MCF 10A (cell line): ENCODE measurements at regions not wholly inside any gene's neighbourhood (a gene's known extent, or its start where the extent isn't known, plus 50 kb on each side); places are given as distances from the start of the nearest gene placed in this dataset.

Experiments
- BruUV-seq: library from RNA; stranded (reverse); fragments of 400-500 nt; replicated peaks from 2 replicates; lab custom pipeline; 2021; lab: Mats Ljungman, UMichigan
- CTCF ChIA-PET: fragments of 300-600 bp; sonication (Branson Sonifier 250); formaldehyde crosslinking; extraction: SDS; loops from one replicate; lab custom pipeline; 2021; ENCODE audit warnings: antibody characterized with exemption, inconsistent platforms; lab: Yijun Ruan, JAX
- POLR2A ChIA-PET: fragments of 300-600, 350-650 bp; sonication (Branson Sonifier 250); formaldehyde crosslinking; extraction: SDS; loops from one replicate; lab custom pipeline; 2020; ENCODE audit warnings: antibody characterized with exemption, inconsistent platforms; lab: Yijun Ruan, JAX
- DNase-seq: peaks from one replicate; pipeline ENCODE4 v3.0.0-alpha.2; 2018; ENCODE audit not compliant: unreplicated experiment
- H3K27ac Mint-ChIP-seq: one replicate; pipeline ENCODE4 v1.8.0; 2022; ENCODE audit warnings: mild to moderate bottlenecking, low read depth, mixed read lengths; ENCODE audit not compliant: unreplicated experiment
- H3K27me3 Mint-ChIP-seq: one replicate; pipeline ENCODE4 v1.8.0; 2022; ENCODE audit warnings: mixed read lengths; ENCODE audit not compliant: insufficient read depth, unreplicated experiment
- H3K36me3 Mint-ChIP-seq: one replicate; pipeline ENCODE4 v1.8.0; 2022; ENCODE audit warnings: mild to moderate bottlenecking, moderate library complexity, mixed read lengths; ENCODE audit not compliant: insufficient read depth, unreplicated experiment
- H3K4me1 Mint-ChIP-seq: one replicate; pipeline ENCODE4 v1.8.0; 2022; ENCODE audit warnings: mixed read lengths; ENCODE audit not compliant: insufficient read depth, unreplicated experiment
- H3K4me3 Mint-ChIP-seq: one replicate; pipeline ENCODE4 v1.8.0; 2022; ENCODE audit warnings: mild to moderate bottlenecking, moderate library complexity, mixed read lengths; ENCODE audit not compliant: unreplicated experiment
- H3K9me3 Mint-ChIP-seq: one replicate; pipeline ENCODE4 v1.8.0; 2022; ENCODE audit warnings: mixed read lengths; ENCODE audit not compliant: unreplicated experiment
- intact Hi-C: fragments of 100-400 bp; cut with micrococcal nuclease; formaldehyde crosslinking; loops from 2 replicates; pipeline ENCODE4 v1.14.1; 2022
- TF ChIP-seq, protein P1 (sequence below): fragments of 200-600 bp; IDR thresholded peaks from one replicate; pipeline ENCODE4 v1.8.0; 2022; ENCODE audit warnings: antibody characterized with exemption, mild to moderate bottlenecking; ENCODE audit not compliant: unreplicated experiment

DNA sequence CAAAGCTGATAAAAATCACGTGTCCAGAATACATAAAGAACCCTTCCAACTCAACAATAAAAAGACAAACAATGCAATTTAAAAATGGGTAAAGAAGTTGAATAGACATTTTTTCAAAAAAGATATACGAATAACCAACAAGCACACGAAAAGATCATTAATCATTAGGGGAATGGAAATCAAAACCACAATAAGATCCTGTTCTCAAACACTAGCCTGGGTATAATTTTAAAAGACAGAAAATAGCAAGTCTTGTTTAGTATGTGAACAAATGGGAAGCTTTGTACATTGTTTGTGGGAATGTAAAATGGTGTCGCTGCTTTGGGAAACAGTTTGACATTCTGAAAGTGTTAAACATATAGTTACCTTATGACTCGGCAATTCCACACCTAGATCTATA, 86.3 kb upstream of the LMNTD1 start:
- no peak for DNase-seq
- H3K4me1 Mint-ChIP-seq = no peaks in the 10 kb centered on the region
- BruUV-seq = no TSS peak
- no peaks in the 10 kb centered on the region for H3K27me3 Mint-ChIP-seq
- TF ChIP-seq, protein P1, sequence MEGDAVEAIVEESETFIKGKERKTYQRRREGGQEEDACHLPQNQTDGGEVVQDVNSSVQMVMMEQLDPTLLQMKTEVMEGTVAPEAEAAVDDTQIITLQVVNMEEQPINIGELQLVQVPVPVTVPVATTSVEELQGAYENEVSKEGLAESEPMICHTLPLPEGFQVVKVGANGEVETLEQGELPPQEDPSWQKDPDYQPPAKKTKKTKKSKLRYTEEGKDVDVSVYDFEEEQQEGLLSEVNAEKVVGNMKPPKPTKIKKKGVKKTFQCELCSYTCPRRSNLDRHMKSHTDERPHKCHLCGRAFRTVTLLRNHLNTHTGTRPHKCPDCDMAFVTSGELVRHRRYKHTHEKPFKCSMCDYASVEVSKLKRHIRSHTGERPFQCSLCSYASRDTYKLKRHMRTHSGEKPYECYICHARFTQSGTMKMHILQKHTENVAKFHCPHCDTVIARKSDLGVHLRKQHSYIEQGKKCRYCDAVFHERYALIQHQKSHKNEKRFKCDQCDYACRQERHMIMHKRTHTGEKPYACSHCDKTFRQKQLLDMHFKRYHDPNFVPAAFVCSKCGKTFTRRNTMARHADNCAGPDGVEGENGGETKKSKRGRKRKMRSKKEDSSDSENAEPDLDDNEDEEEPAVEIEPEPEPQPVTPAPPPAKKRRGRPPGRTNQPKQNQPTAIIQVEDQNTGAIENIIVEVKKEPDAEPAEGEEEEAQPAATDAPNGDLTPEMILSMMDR = no peak
- no peak overlapping the region for H3K27ac Mint-ChIP-seq
- intact Hi-C loops = no loop called here
- H3K9me3 Mint-ChIP-seq = peaks cover 18% of the 10 kb centered on the region
- no peak overlapping the region for H3K4me3 Mint-ChIP-seq
- H3K36me3 Mint-ChIP-seq = no peaks in the 10 kb centered on the region
- ChIA-PET CTCF (interaction anchor here (0.6 kb wide), 1 partner anchor 547 kb away, joined by 3 read pairs; no protein-coding TSS in a partner anchor), POLR2A (interaction anchor here (0.6 to 0.7 kb wide), 2 partner anchors 14 to 54 kb away, joined by 3 read pairs; no protein-coding TSS in a partner anchor)

DNA sequence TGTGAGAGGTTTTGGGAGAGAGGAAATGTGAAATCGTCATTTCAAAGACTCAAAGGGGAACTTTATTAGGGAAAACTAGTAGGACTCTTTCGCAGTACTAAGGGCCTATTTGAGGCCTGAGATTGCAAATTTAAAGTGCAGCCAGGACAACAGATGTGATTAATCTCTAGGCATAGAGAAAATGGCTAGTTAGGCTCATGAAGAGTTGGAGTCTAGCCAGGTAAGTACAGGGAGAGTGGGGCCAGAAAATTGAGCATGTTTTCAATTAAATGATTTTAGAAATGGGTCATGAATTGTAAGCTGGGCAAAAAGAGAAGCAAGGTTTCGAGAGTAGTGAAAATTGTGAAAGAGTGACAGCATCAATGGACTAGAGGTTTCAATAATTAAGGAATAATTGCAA, 91.9 kb upstream of the LMNTD1 start:
- BruUV-seq = no TSS peak
- DNase-seq = no peak
- CTCF ChIA-PET = no interaction called here
- no peaks in the 10 kb centered on the region for H3K36me3 Mint-ChIP-seq
- H3K4me3 Mint-ChIP-seq = no peak overlapping the region
- H3K27me3 Mint-ChIP-seq = no peaks in the 10 kb centered on the region
- intact Hi-C loops = no loop called here
- POLR2A ChIA-PET = no interaction called here
- H3K27ac Mint-ChIP-seq = no peak overlapping the region
- H3K4me1 Mint-ChIP-seq = peaks cover 8% of the 10 kb centered on the region
- H3K9me3 Mint-ChIP-seq = peaks cover 12% of the 10 kb centered on the region
- TF ChIP-seq, protein P1 = no peak

DNA sequence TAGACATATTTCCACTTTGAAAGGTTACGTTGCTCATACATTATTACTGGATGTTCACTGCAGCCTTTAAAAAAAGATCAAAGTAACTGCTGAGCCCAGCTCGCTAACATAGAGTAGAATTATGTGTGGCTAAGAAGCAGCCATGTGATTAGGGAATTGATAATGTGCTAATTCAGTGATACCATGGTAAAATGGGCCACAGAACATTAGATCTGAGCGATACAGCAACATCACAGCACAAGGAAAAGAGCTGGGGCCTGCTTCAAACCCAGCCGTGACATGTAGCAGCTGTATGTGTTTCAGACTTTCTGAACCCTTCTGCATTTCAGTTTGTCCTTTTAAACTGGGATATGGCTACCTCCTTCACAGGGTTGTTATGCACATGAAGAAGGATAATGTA, 92.3 kb upstream of the LMNTD1 start:
- intact Hi-C loops = no loop called here
- no peaks in the 10 kb centered on the region for H3K36me3 Mint-ChIP-seq
- H3K4me3 Mint-ChIP-seq = no peak overlapping the region
- no peak overlapping the region for H3K27ac Mint-ChIP-seq
- peaks cover 12% of the 10 kb centered on the region for H3K9me3 Mint-ChIP-seq
- TF ChIP-seq, protein P1 = no peak
- DNase-seq = no peak
- no TSS peak for BruUV-seq
- peaks cover 8% of the 10 kb centered on the region for H3K4me1 Mint-ChIP-seq
- ChIA-PET CTCF (no interaction called here), POLR2A (no interaction called here)
- H3K27me3 Mint-ChIP-seq = no peaks in the 10 kb centered on the region

DNA sequence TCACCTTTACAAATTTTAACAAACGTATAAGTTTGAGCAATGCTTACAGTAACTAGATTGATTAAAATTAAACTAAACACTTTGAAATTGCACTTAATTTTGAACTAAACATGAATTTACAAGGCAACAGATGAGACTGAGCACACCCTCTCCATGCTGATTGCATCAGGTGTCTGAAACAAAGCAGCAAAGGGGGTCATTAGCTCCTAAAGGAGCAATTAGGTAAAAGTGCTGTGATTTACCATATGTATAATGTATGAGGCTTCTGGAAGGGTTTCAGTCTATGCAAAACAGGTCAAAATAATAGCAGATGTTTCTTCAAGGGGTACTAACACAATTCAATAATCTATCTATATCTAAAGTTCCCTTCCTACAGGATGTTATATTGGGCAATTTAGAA, 98.8 kb upstream of the LMNTD1 start:
- TF ChIP-seq, protein P1 = no peak
- BruUV-seq = no TSS peak
- H3K4me1 Mint-ChIP-seq = peaks cover 13% of the 10 kb centered on the region
- CTCF ChIA-PET = no interaction called here
- H3K4me3 Mint-ChIP-seq = no peak overlapping the region
- no peak overlapping the region for H3K27ac Mint-ChIP-seq
- H3K36me3 Mint-ChIP-seq = no peaks in the 10 kb centered on the region
- no peaks in the 10 kb centered on the region for H3K27me3 Mint-ChIP-seq
- DNase-seq = no peak
- POLR2A ChIA-PET = no interaction called here
- intact Hi-C loops = no loop called here
- no peaks in the 10 kb centered on the region for H3K9me3 Mint-ChIP-seq
